IMR-90 (cell line): ENCODE measurements at regions not wholly inside any gene's neighbourhood (a gene's known extent, or its start where the extent isn't known, plus 50 kb on each side); places are given as distances from the start of the nearest gene placed in this dataset.

Experiments
- CEBPB ChIP-seq: IDR thresholded peaks from 2 replicates; pipeline ENCODE4 v1.6.1; 2012; ENCODE audit warnings: low read depth, low read length, improper control_type of control experiment
- CHD1 ChIP-seq: IDR thresholded peaks from 2 replicates; pipeline ENCODE4 v1.6.1; 2012; ENCODE audit warnings: low read depth, low read length, improper control_type of control experiment
- CTCF ChIP-seq: conservative IDR thresholded peaks from 2 replicates; pipeline ENCODE4 v1.5.1; 2012; ENCODE audit warnings: mild to moderate bottlenecking, low read depth, low read length, improper control_type of control experiment
- ELK1 ChIP-seq: fragments of 150-350 bp; IDR thresholded peaks from 2 replicates; pipeline ENCODE4 v1.6.1; 2016; ENCODE audit warnings: low read depth, mild to moderate bottlenecking, low read length, moderate library complexity, borderline replicate concordance
- FOS ChIP-seq: fragments of 150-350 bp; IDR thresholded peaks from 2 replicates; pipeline ENCODE4 v1.6.1; 2016; ENCODE audit warnings: low read depth, low read length
- MAFK ChIP-seq: IDR thresholded peaks from 2 replicates; pipeline ENCODE4 v1.6.1; 2012; ENCODE audit warnings: low read depth, low read length, improper control_type of control experiment
- MAZ ChIP-seq: IDR thresholded peaks from 2 replicates; pipeline ENCODE4 v1.6.1; 2012; ENCODE audit warnings: low read depth, mild to moderate bottlenecking, low read length, improper control_type of control experiment, moderate library complexity, borderline replicate concordance
- POLR2A ChIP-seq: IDR thresholded peaks from 2 replicates; pipeline ENCODE4 v1.6.1; 2012; ENCODE audit warnings: mild to moderate bottlenecking, low read depth, low read length
- RAD21 ChIP-seq: IDR thresholded peaks from 2 replicates; pipeline ENCODE4 v1.6.1; 2012; ENCODE audit warnings: low read length, improper control_type of control experiment
- RCOR1 ChIP-seq: IDR thresholded peaks from 2 replicates; pipeline ENCODE4 v1.6.1; 2012; ENCODE audit warnings: mild to moderate bottlenecking, low read length, improper control_type of control experiment; ENCODE audit not compliant: insufficient replicate concordance
- RFX5 ChIP-seq: IDR thresholded peaks from 2 replicates; pipeline ENCODE4 v1.8.0; 2012; ENCODE audit warnings: low read depth, mild to moderate bottlenecking, low read length, moderate library complexity
- SMC3 ChIP-seq: fragments of 150-350 bp; IDR thresholded peaks from 2 replicates; pipeline ENCODE4 v1.6.1; 2016; ENCODE audit warnings: low read depth, mild to moderate bottlenecking, antibody characterized with exemption, low read length, moderate library complexity
- USF2 ChIP-seq: fragments of 150-350 bp; IDR thresholded peaks from 2 replicates; pipeline ENCODE4 v1.6.1; 2017; ENCODE audit warnings: mild to moderate bottlenecking, antibody characterized with exemption, low read length, low read depth

- TF ChIP-seq MAZ = no peak
- TF ChIP-seq CTCF = no peak
- no peak for TF ChIP-seq RFX5
- TF ChIP-seq USF2 = no peak
- no peak for TF ChIP-seq POLR2A
- no peak for TF ChIP-seq MAFK
- no peak for TF ChIP-seq CEBPB
- TF ChIP-seq ELK1 = no peak
- no peak for TF ChIP-seq FOS
- no peak for TF ChIP-seq SMC3
- no peak for TF ChIP-seq RAD21
- TF ChIP-seq RCOR1 = no peak
- no peak for TF ChIP-seq CHD1
Observed at GRCh38 chr12:68482660-68483059, 128.0 kb upstream of the RAP1B start.
